GM23248 (cell line): ENCODE measurements at regions not wholly inside any gene's neighbourhood (a gene's known extent, or its start where the extent isn't known, plus 50 kb on each side); places are given as distances from the start of the nearest gene placed in this dataset.

Source experiments
- EZH2 ChIP-seq: fragments of 200-600 bp; sonication (generic); IDR thresholded peaks from 2 replicates; pipeline ENCODE4 v1.6.1; 2018; ENCODE audit warnings: antibody characterized with exemption, mild to moderate bottlenecking; ENCODE audit not compliant: insufficient read depth, poor library complexity, severe bottlenecking
- EZH2phosphoT487 ChIP-seq: fragments of 200-600 bp; sonication (generic); IDR thresholded peaks from 2 replicates; pipeline ENCODE4 v1.6.1; 2018; ENCODE audit warnings: antibody characterized with exemption, moderate library complexity, mild to moderate bottlenecking, low read depth; ENCODE audit not compliant: insufficient read depth

DNA sequence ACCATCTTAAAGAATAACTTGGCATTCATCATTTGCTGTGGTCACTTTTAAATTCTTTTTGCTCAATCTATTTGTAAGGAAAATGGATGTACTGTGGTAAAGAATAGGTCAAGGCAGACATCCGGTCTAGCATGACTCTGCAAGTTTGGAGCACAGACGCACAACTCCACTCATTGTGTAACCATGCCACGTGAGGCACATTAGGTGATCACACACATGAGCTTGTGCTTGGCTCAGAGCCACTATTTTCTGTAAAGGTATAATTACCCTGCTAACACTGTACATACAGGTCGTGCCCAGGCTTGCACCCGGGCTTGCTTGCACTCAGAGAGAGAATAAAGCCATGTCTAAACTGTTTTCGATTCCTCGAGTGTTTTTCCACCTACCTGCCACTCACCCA lies 1289.1 kb upstream of the ADGRB3 start:
- TF ChIP-seq EZH2phosphoT487 (no peak), EZH2 (no peak)
